ENCODE measurements at regions not wholly inside any gene's neighbourhood (a gene's known extent, or its start where the extent isn't known, plus 50 kb on each side); places are given as distances from the start of the nearest gene placed in this dataset.

GRCh38 chr3:130626049-130626448, 109.1 kb downstream of the COL6A6 start:
- TF ChIP-seq POLR2AphosphoS5 (IDR thresholded peaks at IDR 0.05): no peak
- no peak for TF ChIP-seq CTCF (IDR thresholded peaks at IDR 0.05)
- TF ChIP-seq POLR2A (IDR thresholded peaks at IDR 0.05): no peak
- no peak for TF ChIP-seq EP300 (IDR thresholded peaks at IDR 0.05)
- WGBS, 5 donors: 53 to 72% (median 67%) methylated on average over 2 of the region's 2 CpGs
- H3K9me3 ChIP-seq: no peaks in the 10 kb centered on the region
- DNase-seq: peak in 1 of 2 donors; percentile 38
- intact Hi-C loops (cut with DNase I; ENCODE audit: low total_unique reads): no loop called here
- H3K4me3 ChIP-seq: no peak overlapping the region
- no peaks in the 10 kb centered on the region for H3K36me3 ChIP-seq
- H3K27ac ChIP-seq: no peak overlapping the region
- no peaks in the 10 kb centered on the region for H3K4me1 ChIP-seq
- no peaks in the 10 kb centered on the region for H3K27me3 ChIP-seq

GRCh38 chr3:130627143-130627855, 110.3 kb downstream of the COL6A6 start:
- TF ChIP-seq EP300 (IDR thresholded peaks at IDR 0.05) (no peak), CTCF (IDR thresholded peaks at IDR 0.05) (no peak), POLR2A (IDR thresholded peaks at IDR 0.05) (no peak), POLR2AphosphoS5 (IDR thresholded peaks at IDR 0.05) (no peak)

GRCh38 chr3:130627882-130628281, 110.9 kb downstream of the COL6A6 start:
- intact Hi-C loops (cut with DNase I; ENCODE audit: low total_unique reads): no loop called here
- Histone ChIP-seq H3K4me1 (no peaks in the 10 kb centered on the region), H3K27ac (no peak overlapping the region), H3K9me3 (no peaks in the 10 kb centered on the region), H3K36me3 (no peaks in the 10 kb centered on the region), H3K27me3 (no peaks in the 10 kb centered on the region), H3K4me3 (no peak overlapping the region)
- WGBS, 5 donors: 79 to 91% (median 87%) methylated on average over 1 of the region's 1 CpG
- no peak for DNase-seq
- TF ChIP-seq EP300 (IDR thresholded peaks at IDR 0.05): no peak
- TF ChIP-seq POLR2AphosphoS5 (IDR thresholded peaks at IDR 0.05): no peak
- no peak for TF ChIP-seq CTCF (IDR thresholded peaks at IDR 0.05)
- TF ChIP-seq POLR2A (IDR thresholded peaks at IDR 0.05): no peak

More at GRCh38 chr3:130627143-130627855, 110.3 kb downstream of the COL6A6 start:
- intact Hi-C loops (cut with DNase I; ENCODE audit: low total_unique reads): no loop called here
- DNase-seq: peak in 1 of 2 donors; percentile 19
- Histone ChIP-seq H3K9me3 (no peaks in the 10 kb centered on the region), H3K4me1 (no peaks in the 10 kb centered on the region), H3K27me3 (no peaks in the 10 kb centered on the region), H3K4me3 (no peak overlapping the region), H3K27ac (no peak overlapping the region), H3K36me3 (no peaks in the 10 kb centered on the region)
- 38 to 57% (median 52%) methylated on average over 4 of the region's 4 CpGs for WGBS, 5 donors
